ENCODE measurements at regions not wholly inside any gene's neighbourhood (a gene's known extent, or its start where the extent isn't known, plus 50 kb on each side); places are given as distances from the start of the nearest gene placed in this dataset.

- TF ChIP-seq CTCF (IDR thresholded peaks at IDR 0.05; ENCODE audit: low read length) (no peak), EZH2 (optimal IDR thresholded peaks at IDR 0.05; ENCODE audit: low read depth, low read length) (no peak)
Observed at GRCh38 chr5:58085800-58086199, 374.1 kb downstream of the PLK2 start.

All from MM.1S (cell line).